ENCODE measurements at regions not wholly inside any gene's neighbourhood (a gene's known extent, or its start where the extent isn't known, plus 50 kb on each side); places are given as distances from the start of the nearest gene placed in this dataset.

DNA sequence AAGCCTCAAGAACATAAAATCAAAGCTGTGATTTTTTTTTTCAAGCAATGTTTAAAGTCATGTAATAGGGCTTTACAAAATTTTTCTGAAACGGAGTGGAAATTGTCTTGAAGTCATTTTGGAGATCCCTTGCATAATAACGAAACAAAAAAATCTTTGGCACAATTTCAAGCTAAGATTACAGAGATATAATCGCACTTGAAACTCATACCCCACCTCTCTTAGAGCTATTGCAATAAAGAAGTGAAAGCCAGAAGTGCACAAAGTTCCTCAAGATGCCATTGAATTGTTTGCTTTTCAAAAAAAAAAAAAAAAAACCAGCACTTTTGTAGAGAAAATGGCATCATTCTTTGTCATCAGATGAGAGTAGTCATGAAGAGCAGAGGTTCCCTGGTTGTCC, 152.3 kb downstream of the PAX3 start:
- DNase-seq: no peak

DNA sequence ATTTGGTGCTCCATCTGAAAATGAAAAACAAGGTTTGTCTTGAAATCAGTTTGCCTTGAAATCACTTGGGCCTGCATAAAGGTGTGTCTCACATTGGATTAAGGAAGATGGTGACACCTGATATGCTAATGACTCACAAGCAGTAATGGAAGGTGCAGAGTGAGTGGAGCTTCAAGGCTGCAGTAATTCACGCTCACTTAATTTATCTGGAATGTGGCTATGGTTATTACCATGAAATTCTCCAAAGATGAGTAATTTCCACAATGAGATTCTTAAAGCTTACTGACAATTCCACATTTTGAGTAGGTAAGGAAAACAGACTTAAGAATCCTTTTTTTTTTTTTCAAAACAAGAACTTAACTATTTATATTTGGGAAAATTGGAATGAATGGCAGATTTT, 156.8 kb downstream of the PAX3 start:
- no peak for DNase-seq

DNA sequence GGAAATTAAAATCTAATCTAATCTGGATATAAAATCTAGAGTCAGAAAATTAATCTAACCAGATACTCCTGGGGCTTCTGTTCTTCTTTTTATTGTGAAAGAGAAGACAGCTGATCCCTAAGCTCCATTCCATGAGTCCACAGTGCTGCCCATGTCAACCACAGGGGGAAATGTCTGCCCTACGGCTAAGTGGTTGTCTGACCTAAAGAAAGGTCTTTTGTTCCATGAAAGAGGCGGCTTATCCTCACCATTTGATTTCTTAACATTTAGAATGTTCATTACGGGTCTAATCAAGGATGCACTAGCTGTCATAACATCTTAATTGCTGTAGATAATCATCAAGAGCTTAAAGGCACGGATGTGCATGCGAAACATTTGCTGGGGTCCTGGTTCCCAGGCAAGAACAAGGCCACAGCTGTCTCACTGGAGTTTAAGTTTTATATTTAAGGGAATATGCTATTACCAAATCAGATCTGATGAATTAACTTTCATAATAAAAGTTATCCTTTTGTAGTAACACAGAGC, 162.6 kb downstream of the PAX3 start:
- no peak for DNase-seq

DNA sequence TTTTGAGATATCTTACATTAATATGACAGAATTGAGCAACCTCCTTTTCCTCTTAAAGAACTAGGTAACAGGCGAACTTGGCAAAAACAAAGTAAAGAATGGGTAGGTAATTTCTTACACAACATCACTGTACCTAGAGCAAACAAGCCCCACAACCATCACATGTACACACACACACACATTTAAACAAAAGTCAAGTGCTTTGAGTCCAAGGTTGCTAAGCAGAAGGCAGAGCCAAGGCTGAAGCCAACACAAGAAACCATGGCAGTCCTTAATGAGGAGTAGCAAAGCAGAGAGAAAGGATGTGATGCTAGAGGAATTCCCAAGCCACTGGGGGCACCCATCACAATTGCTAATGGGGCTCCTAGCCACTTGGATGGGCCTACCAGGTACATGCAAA, 164.1 kb downstream of the PAX3 start:
- DNase-seq: no peak

DNA sequence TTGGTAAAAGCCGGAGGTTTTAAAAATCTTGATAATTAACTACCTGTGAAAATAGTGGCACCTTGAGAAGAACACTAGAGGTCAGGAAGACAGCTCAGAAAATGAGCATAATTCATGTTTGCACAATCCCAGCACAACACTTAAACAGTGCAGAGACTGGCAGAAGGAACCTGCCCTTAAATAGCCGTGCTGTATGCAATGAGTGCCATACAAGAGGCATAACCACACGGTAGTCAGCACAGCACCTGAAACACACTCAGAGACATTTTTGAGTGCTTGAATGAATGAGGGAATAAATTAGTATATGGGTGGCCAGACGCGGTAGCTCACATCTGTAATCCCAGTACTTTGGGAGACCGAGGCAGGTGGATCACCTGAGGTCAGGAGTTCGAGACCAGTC, 164.9 kb downstream of the PAX3 start:
- no peak for DNase-seq

DNA sequence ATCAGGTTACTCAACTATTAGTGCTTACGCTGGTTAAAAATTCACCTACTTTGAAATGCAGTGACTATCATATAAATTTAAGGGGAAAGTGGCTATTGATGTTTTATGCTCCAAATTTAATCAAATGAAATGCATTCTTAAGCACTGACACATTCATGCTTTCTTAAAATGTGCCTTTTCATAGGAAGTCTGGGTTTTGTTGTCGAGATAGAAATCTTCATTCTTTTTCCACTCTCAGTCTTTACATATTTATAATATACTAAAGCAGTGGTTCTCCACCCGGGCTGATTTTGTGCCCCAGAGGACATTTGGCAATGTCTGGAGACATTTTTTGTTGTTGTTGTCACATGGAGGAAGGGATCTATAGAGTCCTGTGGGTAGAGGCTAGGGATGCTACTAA, 167.9 kb downstream of the PAX3 start:
- no peak for DNase-seq

DNA sequence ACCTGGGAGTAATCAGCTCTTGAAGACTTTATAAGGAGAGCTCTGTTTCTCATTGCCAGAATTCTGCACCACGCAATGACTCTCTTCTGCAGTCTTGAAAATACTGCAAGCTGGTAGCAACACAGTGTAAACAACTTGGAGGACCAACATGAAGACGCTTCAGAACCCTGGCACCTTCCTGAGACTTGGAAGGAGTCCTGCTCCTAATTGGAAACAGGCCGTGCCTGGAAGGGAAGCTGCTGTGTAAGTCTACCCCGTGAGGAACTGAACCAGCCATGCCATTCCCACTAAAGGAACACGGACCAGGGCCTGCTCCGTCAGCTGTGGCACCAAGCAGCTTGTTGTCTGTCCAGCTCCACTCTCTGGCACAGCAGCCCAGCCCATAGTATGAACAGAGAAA, 171.1 kb downstream of the PAX3 start:
- no peak for DNase-seq

DNA sequence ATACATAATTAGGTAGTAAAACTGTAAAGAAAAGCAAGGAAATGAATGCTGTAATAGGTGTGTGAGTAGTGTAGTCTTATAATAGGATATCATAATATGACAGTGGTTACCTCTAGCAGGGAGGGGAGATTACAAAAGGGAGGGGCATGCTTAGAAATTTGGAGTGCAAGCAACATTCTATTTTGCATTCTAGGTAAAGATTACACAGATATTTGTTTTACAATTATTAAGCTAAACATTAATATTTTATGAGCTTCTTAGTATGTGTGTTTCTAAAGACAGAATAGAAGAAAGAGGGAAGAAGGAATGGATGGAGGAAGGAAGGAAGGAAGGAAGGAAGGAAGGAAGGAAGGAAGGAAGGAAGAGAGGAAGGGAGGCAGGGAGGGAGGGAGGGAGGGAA, 177.9 kb downstream of the PAX3 start:
- no peak for DNase-seq

DNA sequence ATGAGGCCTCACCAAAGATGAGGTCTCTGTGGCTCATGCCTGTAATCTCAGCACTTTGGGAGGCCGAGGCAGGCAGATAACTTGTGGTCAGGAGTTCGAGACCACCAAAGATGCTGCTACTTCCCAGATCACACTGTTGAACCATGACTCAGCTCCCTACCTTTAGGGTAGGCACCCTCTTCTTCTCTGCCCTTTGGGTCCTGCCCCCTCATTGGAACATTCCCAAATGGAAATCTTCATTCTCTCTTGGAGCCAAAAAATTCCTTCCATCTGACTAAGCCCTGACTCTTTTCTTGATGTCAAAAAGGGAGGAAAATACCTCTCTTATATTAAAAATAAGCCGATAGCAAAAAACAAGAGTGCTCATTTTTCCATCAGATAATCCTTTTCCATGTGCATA, 183.5 kb downstream of the PAX3 start:
- DNase-seq: no peak

DNA sequence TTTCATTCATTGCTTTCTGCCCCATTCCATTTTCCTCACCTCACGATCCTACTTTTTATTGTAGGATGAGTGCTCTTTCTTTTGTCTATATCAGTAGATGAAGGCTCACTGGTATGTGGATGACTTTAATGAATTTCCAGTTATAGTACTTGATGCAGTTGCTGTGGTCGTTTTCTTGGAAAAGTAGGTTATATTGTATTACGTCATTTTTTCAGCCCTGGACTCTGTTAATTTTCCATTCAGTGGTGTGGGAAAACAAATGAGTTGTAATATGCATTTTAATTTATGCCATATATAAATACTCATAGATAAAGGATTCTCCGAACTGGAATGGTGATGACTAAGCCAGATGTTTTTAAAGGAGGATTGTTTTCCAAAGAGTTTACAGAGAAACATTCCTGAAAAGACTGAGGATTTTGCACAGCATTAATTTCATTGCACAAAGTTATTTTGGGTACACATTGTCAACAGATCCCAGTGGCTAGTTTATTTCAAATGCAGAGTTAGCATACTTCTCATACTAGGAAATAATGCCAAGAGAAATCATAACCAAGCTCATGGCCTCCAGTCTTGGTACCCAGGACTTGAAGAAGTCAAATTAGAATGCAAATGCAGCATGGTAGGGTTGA, 189.7 kb downstream of the PAX3 start:
- no peak for DNase-seq

DNA sequence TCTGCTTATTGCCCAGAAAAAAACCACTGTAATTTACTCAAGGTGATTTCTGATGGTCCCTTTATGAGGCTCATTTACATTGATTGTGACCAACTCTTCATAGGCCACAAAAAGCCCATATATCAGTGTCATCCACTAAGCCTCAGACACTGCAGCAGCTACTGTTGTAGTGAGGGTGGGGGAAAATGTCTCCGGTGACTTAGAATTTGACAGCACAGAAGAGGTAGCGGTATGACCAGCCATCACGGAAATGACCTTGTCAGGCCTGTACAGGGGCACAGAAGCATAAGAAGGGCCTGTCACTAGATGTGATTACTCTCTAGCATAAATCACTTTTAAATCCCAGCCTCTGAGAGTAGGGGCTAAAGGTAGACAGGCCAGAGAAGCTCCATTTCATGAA, 190.3 kb downstream of the PAX3 start:
- no peak for DNase-seq

DNA sequence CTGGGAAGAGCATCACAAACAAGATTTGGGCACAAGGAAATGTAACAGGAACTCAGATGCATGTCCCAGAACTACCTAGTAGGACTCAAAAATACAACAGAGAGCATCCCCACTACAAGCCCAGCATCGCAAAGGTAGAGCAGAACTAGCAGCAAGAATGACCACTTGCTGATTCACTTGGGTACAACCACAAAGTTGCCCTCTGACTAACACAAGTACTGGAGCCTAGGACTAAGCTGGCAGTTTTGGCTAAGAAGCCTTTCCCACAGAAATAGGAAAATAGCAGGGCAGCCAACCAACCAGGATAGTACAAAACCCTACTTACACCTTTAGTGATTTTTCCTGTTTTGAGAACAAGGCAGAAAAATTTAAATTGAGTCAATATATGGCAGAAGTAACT, 193.8 kb downstream of the PAX3 start:
- DNase-seq: no peak

DNA sequence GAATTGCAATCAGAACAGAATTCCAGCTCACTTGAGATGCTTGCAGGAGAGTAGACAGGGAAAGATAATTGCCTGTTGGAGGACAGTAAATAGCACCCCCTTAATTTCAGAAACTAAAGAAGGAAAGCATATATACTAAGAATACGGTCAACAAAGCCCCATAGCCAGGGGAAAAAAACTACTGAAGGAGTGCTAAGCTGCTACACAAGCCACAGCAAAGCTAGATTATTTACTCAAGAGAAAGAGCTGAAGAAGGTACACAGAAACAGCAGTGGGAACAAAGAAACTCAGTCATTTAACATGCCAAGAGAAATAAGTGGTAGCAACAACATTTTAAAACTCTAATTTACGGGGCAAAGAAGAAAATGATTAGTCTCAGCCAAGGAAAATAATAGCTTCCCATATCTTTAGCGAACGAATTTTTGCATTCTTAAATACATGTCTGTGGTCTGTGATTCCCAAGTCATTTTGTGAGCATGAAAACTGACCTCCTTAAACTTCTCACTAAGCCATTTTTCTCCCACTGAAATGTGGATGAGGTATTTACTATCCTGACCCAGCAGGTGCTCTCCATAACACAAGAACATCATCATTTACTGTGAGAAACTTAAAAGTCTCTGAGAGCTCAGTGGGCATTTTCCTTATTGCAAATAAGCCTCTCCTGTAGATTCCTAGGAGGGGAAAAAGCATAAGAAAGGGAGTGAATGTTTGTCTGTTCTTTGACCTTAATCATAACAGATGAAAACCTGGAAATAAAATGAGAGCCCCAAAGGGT, 196.0 kb downstream of the PAX3 start:
- no peak for DNase-seq

DNA sequence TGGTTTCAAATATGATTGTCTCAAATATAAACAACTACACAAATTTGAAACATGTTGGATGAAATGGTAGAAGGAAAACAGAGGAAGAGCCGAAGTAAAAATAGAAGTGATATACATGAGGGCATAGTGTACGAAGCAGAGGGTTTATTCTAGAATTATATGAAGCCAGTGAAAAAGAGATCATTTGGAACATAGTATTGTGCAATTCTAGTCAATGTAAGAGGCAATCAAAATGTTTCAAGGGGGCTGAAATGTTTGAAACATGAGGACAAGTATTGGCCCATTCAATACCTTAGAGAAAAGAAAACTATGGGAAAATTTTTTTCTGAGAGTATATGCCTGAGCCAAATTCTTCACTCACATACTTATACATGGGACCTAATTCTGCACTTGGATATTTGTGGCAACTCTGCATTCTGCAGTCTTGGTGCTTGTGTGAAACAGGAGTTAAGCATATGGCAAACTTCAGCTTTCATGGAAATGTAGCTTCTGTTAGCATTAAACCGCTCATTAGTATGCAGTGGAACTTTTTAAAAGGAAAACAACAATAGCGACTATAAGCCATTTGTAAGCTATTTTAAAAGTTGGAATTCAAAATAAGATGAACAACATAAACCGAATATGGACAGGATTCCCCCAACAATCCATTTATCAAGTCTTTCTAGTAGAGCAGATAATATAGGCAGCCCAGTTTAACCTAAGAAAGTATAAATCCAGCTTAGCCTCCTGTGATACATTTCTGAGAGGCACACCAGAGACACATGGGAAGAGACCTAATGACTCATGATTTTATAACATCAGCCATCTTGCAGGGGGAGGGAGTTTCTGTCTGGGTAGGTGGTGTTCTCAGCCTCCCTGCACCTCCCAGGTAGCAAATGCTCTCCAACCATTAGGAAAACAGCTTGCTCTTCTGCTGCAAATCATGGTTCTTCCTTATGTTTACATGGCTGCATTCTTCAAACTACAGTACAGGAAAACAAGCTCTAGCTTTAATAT, 197.8 kb downstream of the PAX3 start:
- no peak for DNase-seq

DNA sequence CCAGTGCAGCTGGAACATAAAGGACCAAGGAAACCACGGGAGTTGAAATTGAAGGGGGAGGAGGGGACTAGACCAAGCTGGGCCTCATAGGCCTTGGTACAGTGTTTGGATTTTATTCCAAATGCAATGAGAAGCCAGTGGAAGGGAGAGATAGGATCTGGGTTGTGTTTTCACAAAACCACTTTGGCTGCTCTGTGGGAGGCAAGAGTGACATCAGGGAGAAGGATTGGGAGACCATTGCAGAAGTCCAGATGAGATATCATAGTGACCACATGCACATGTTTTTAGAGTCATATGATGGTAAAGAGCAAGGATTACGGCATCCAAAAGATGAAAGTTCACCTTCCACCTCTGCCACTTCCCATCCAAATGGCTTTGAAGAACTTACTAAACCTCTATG, 210.2 kb downstream of the PAX3 start:
- DNase-seq: no peak

DNA sequence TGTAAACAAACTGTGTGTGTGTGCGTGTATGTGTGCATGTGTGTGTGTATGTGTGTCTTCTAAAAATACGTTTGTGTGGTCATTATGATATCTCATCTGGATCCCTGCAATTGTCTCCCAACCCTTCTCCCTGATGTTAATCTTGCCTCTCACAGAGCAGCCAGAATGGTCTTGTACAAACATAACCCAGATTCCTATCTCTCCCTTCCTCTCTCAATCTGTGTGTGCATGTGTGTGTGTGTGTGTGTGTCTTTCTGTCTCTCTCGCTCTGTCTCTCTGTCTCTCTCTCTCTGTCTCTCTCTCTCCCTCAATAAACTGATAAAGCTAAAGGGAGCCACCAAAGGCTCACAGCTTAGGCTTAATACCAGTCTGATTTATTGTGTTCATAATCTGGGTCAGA, 210.8 kb downstream of the PAX3 start:
- DNase-seq: no peak

DNA sequence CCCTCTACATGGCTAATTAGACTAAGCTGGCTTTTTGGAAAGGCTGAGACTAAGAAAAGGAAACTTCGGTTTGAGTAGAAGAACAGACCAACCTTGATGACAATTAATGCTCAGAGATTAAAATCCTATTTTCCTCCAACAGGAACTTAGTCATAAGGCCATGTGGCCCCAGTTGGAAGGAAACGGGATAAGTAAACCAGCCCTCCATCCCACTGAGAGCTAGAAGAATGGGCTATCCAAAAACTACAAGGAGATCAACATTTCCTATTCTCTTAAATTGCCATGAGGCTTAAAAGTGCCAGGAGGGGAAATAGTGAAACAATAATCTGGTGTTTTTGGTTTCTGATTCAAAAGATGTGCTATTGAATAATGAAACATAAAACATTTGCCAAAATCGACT, 216.6 kb downstream of the PAX3 start:
- DNase-seq: no peak

DNA sequence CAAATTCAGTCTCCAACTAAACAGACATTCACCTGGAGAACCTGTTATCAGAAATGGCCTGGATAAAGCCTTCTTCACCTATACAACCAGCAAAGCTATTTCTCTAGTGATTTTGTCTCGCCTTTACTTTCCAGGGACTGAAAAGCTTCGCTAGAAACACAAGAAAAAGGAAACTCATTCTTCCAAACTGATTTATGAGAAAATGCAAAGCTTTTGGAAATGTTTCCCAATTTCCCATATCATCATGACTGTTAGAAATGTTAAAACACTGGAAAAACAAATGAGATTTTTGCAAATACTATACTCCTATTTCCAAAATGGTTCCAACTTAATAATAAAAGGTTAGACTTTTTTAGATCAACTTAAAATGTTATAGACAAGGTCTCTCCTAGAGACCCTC, 218.7 kb downstream of the PAX3 start:
- DNase-seq: no peak

DNA sequence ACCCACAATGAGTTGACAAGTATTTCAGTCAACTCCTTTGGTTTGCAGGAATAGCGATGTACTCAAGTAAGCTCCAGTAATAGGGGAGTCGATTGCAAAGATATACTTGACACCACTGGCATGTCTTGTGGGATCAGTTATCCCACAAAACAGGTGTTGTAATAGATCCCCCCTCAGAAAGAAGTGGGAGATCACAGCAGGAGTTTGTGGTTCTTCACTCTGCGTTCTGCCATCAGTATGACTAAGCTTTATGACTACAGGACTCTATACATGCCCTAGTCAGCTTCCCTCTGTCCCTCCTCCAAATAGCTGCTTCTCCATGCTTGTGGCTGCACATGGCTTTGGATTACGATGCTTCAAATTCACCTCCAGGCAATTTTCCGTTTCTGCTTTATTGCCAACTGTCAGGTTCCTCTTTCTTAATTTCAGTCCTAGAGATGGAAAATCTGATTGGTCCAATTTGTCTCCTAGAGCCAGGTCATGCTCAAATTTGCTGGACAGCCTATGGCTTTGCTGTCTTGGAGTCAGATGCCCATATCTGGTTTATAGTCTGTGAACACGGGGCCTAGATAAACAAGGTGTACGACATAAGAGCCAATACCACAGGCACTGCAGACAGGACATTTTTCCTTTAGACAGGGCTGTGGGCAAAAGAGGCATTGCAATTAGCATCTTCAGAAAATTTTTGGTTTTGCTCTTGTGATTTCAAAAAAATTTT, 221.7 kb downstream of the PAX3 start:
- no peak for DNase-seq

DNA sequence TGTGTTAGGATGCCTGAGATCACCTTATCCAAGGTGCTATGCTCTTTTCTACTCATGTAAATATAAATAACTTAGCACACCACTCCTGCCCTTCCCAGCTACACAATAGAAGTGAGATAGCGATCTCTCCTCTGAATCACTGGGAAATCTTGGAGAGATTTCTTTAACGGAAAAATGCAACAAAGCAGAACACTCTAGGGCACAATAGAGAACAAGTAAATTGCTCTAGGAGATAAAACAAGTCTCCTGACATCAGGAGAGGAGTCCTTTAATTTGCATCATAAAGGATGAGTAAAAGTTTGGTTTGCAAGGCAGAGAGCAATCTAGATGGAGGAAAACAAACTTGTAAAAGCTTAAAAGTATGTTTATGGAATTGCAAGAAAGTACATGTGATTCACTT, 224.1 kb downstream of the PAX3 start:
- DNase-seq: no peak

DNA sequence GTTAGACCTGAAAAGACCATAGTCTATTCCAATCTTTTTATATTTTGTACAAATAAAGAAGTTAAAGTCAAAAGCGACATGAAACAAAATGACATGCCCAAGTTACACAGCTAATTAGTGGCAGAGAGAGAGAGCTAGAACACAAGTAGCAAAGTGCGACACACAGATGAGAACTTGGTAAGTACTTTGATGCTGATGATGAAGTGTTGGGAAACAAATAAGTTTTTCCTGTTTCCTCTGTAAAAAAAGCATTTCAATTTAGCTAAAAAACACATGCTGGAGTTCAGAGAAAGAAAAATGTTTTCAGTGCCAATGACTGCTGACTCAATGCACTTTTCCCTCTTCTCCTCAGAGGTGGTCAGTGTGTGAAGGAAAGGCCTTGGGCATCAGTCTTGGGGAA, 226.9 kb downstream of the PAX3 start:
- DNase-seq: no peak

DNA sequence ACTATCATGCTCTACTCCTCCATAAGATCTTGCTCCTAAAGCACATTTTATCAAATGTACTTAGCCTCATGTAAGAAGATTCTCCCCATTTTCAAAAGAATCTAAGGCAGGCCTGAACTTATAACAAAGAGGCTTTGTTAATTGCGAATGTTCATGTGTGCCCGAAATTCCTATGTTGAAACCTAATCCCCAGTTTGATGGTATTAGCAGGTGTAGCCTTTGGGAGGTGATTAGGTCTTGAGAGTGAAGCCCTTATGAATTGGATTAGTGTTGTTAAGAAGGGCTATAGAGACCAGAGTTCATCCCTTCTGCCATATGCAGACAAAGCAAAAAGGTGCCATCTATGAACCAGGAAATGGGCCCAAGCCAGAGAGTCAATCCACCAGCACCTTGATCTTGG, 234.5 kb downstream of the PAX3 start:
- DNase-seq: no peak

Measured in NCI-H446 (cell line).